OCI-LY3 (cell line): ENCODE measurements at regions not wholly inside any gene's neighbourhood (a gene's known extent, or its start where the extent isn't known, plus 50 kb on each side); places are given as distances from the start of the nearest gene placed in this dataset.

Experiments used
- H2AFZ ChIP-seq: fragments of 200-600, 300-600 bp; shearing (Covaris generic); 2 replicates; pipeline ENCODE4 v1.6.0; 2014; ENCODE audit warnings: antibody characterized with exemption, low read depth, low read length
- H3K27ac ChIP-seq: fragments of 200-600, 300-600 bp; sonication (generic); 2 replicates; pipeline ENCODE4 v1.5.1; 2014; ENCODE audit warnings: mild to moderate bottlenecking, low read length, moderate library complexity, mixed read lengths
- H3K27me3 ChIP-seq: fragments of 200-600, 300-600 bp; sonication (generic); 2 replicates; pipeline ENCODE4 v1.6.1; 2014; ENCODE audit warnings: low read depth, low read length, mixed read lengths
- H3K36me3 ChIP-seq: fragments of 200-600, 300-600 bp; sonication (generic); replicated peaks from 2 replicates; pipeline ENCODE3; 2014; ENCODE audit warnings: low read depth, low read length, mixed read lengths
- H3K4me1 ChIP-seq: fragments of 300-600, 200-600 bp; sonication (generic); 2 replicates; pipeline ENCODE4 v1.6.1; 2014; ENCODE audit warnings: low read length, mixed read lengths
- H3K4me2 ChIP-seq: fragments of 200-600, 300-600 bp; sonication (generic); 2 replicates; pipeline ENCODE4 v1.6.1; 2014; ENCODE audit warnings: low read length, mixed read lengths
- H3K4me3 ChIP-seq: fragments of 300-600, 200-600 bp; sonication (generic); 2 replicates; pipeline ENCODE4 v1.5.1; 2014; ENCODE audit warnings: antibody characterized with exemption, mild to moderate bottlenecking, low read length, moderate library complexity
- H3K79me2 ChIP-seq: fragments of 300-600, 200-600 bp; shearing (Covaris generic); 2 replicates; pipeline ENCODE4 v1.6.1; 2014; ENCODE audit warnings: mild to moderate bottlenecking, low read length, mixed read lengths
- H3K9ac ChIP-seq: fragments of 300-600, 200-600 bp; shearing (Covaris generic); 2 replicates; pipeline ENCODE4 v1.6.0; 2014; ENCODE audit warnings: mild to moderate bottlenecking, low read length, moderate library complexity
- H3K9me3 ChIP-seq: fragments of 200-600, 300-600 bp; shearing (Covaris generic); 2 replicates; pipeline ENCODE4 v1.6.1; 2014; ENCODE audit warnings: low read length, mixed read lengths; ENCODE audit not compliant: insufficient read depth
- H4K20me1 ChIP-seq: fragments of 200-600, 300-600 bp; sonication (generic); 2 replicates; pipeline ENCODE4 v1.6.1; 2016; ENCODE audit warnings: low read length, mixed read lengths; ENCODE audit not compliant: insufficient read depth
- CTCF ChIP-seq: fragments of 200-600, 300-600 bp; sonication (generic); IDR thresholded peaks from 2 replicates; pipeline ENCODE4 v1.5.1; 2014; ENCODE audit warnings: antibody characterized with exemption, low read length, low read depth
- EZH2phosphoT487 ChIP-seq: fragments of 200-600 bp; shearing (Covaris generic); IDR thresholded peaks from 2 replicates; pipeline ENCODE4 v1.6.1; 2018; ENCODE audit warnings: antibody characterized with exemption, mixed run types, low read depth

- Histone ChIP-seq H3K27me3 (peaks cover 5% of the 10 kb centered on the region; the same call in 1 of the 2 replicates), H3K9ac (no peak overlapping the region), H4K20me1 (no peaks in the 10 kb centered on the region), H3K27ac (no peak overlapping the region), H3K4me1 (no peaks in the 10 kb centered on the region), H3K4me2 (no peak overlapping the region), H2AFZ (no peak overlapping the region), H3K36me3 (no peaks in the 10 kb centered on the region), H3K79me2 (no peaks in the 10 kb centered on the region), H3K4me3 (no peak overlapping the region), H3K9me3 (no peaks in the 10 kb centered on the region)
- TF ChIP-seq EZH2phosphoT487, result no peak
- TF ChIP-seq CTCF, result no peak
Measured at GRCh38 chr11:111106641-111107040, 138.9 kb upstream of the POU2AF2 start.

- Histone ChIP-seq H3K27me3 (peaks cover 5% of the 10 kb centered on the region; the same call in 1 of the 2 replicates), H2AFZ (no peak overlapping the region), H3K79me2 (no peaks in the 10 kb centered on the region), H3K4me2 (no peak overlapping the region), H3K36me3 (no peaks in the 10 kb centered on the region), H3K4me3 (no peak overlapping the region), H4K20me1 (no peaks in the 10 kb centered on the region), H3K9me3 (no peaks in the 10 kb centered on the region), H3K4me1 (no peaks in the 10 kb centered on the region), H3K9ac (no peak overlapping the region), H3K27ac (no peak overlapping the region)
- no peak for TF ChIP-seq EZH2phosphoT487
Measured at GRCh38 chr11:111105566-111105965, 140.0 kb upstream of the POU2AF2 start.

- Histone ChIP-seq H3K9me3 (no peaks in the 10 kb centered on the region), H2AFZ (no peak overlapping the region), H3K4me1 (no peaks in the 10 kb centered on the region), H3K4me3 (no peak overlapping the region), H3K9ac (no peak overlapping the region), H3K36me3 (no peaks in the 10 kb centered on the region), H3K27me3 (peaks cover 5% of the 10 kb centered on the region; the same call in 1 of the 2 replicates), H3K79me2 (no peaks in the 10 kb centered on the region), H4K20me1 (no peaks in the 10 kb centered on the region), H3K27ac (no peak overlapping the region), H3K4me2 (no peak overlapping the region)
- TF ChIP-seq CTCF (no peak), EZH2phosphoT487 (no peak)
Measured at GRCh38 chr11:111104185-111104584, 141.3 kb upstream of the POU2AF2 start.

GRCh38 chr11:111101881-111102280 lies 143.6 kb upstream of the POU2AF2 start:
- Histone ChIP-seq H4K20me1 (no peaks in the 10 kb centered on the region), H3K27me3 (peaks cover 5% of the 10 kb centered on the region; the same call in 1 of the 2 replicates), H3K79me2 (no peaks in the 10 kb centered on the region), H3K27ac (no peak overlapping the region), H3K4me3 (no peak overlapping the region), H3K9ac (no peak overlapping the region), H3K36me3 (no peaks in the 10 kb centered on the region), H3K4me1 (no peaks in the 10 kb centered on the region), H3K9me3 (no peaks in the 10 kb centered on the region), H2AFZ (no peak overlapping the region), H3K4me2 (no peak overlapping the region)
- TF ChIP-seq EZH2phosphoT487 (no peak), CTCF (no peak)
